AG10803 (cell line): ENCODE measurements at regions not wholly inside any gene's neighbourhood (a gene's known extent, or its start where the extent isn't known, plus 50 kb on each side); places are given as distances from the start of the nearest gene placed in this dataset.
"Not testable (repeated sequence)": the region's sequence is repeated elsewhere in the genome, so short reads cannot be mapped to it uniquely, and the experiment has no call there.

ENCODE experiments used
- DNase-seq: peaks from one replicate; pipeline ENCODE4 v3.0.0; 2010; ENCODE audit warnings: low read depth
- H3K4me3 ChIP-seq: 2 replicates; pipeline ENCODE4 v1.5.1; 2011; ENCODE audit warnings: mild to moderate bottlenecking, low read length, control low read depth
- TF ChIP-seq, protein P1 (sequence below): conservative IDR thresholded peaks from 2 replicates; pipeline ENCODE4 v1.5.1; 2011; ENCODE audit warnings: mild to moderate bottlenecking, low read length, control low read depth, inconsistent platforms

DNA sequence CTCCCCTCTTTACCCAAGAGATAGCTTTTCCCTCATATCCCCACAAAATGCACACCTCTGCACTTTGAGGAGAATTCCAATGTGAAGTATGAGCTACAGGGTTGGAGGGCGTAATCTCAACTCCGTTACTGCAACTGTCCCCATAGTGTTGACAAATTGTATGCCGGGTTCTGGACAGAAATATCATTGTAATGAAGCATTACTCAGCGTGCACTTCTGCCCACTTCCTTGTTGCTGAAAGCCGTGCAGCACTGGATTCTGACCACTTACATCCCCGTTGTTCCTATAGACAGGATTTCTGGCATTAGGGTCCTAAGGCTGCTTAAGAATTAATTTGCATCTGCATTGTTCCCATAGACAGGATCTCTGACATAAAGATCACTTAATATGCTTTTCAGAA, 205.6 kb downstream of the RHOU start:
- TF ChIP-seq, protein P1, sequence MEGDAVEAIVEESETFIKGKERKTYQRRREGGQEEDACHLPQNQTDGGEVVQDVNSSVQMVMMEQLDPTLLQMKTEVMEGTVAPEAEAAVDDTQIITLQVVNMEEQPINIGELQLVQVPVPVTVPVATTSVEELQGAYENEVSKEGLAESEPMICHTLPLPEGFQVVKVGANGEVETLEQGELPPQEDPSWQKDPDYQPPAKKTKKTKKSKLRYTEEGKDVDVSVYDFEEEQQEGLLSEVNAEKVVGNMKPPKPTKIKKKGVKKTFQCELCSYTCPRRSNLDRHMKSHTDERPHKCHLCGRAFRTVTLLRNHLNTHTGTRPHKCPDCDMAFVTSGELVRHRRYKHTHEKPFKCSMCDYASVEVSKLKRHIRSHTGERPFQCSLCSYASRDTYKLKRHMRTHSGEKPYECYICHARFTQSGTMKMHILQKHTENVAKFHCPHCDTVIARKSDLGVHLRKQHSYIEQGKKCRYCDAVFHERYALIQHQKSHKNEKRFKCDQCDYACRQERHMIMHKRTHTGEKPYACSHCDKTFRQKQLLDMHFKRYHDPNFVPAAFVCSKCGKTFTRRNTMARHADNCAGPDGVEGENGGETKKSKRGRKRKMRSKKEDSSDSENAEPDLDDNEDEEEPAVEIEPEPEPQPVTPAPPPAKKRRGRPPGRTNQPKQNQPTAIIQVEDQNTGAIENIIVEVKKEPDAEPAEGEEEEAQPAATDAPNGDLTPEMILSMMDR: no peak
- no peak for DNase-seq
- H3K4me3 ChIP-seq: no peak overlapping the region

DNA sequence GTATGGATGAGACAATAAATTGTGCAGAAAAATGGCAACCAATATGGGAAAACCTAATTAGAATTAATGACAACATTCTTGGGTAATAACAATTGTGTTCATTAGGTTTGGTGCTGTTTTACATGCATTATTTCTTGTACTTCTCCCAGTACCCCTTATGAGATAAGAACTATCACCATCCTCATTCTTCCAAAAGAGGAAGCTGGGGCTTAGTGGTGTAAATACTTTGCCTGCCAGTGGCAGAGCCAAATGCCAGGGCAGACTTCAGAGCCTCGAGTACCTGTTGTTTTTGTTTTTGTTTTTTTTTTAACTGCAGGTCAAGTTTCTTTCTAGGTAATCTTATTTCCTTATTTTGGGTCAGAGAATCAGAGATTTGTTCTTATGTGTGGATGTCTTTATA, 206.4 kb downstream of the RHOU start:
- TF ChIP-seq, protein P1: no peak
- H3K4me3 ChIP-seq: no peak overlapping the region
- no peak for DNase-seq

DNA sequence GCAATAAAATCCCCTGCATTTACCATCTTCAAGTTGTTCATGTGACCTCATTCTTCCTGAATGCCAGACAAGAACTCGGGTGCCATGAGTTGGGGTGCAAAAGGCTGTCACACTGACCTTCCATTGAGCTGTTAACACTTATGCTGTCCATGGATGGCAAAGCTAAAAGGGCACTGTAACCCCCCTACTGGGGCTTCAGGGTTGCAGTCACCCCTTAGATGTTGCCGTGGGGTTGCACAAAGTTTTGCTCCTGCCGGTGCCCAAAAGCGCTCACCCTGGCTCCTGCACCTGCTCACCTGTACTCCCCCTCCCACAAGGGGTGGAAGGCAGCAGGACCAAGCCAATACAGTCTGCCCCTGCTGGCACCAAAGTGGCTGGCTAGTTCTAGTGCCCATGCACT, 208.2 kb downstream of the RHOU start:
- H3K4me3 ChIP-seq: no peak overlapping the region
- no peak for DNase-seq
- TF ChIP-seq, protein P1: no peak

DNA sequence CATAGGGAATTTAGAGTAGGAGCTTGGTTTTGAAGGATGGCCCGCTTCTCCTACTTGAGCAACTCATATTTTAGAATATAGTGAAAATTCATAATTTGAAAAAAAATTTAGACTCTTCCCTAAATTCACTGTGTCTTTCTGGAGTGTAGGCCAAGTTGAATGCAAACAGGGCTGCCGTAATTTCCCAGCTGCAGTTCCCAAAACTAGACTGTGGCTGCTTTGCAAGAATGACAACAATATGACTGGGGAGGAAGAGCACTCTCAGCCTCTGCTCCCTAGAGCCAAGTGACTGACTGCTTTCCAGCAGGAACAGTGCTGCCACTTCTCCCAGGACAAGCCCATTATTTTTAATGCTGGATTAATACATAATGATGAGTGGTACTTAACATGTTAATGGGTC, 209.0 kb downstream of the RHOU start:
- no peak for DNase-seq
- TF ChIP-seq, protein P1: no peak
- no peak overlapping the region for H3K4me3 ChIP-seq

DNA sequence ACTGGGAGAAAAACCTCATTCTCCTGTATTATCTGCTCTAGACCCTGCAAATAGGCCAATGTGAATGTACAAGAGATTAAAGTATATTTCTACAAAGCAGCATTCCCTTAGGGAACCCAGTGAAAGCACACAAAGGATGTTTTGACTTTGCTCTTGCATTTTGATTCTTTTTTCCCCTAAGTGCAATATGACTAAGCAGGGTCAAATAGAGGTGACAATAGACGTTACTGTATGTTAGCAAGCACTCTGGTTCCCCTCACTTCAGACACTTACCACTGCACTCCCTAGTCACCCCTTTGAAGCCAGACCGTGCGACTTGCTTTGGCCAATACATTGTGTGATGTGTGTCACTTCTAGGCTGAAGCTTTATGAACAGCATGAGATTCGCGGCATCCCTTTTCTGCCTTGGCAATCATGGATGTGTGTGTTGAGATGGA, 209.7 kb downstream of the RHOU start:
- TF ChIP-seq, protein P1: no peak
- no peak overlapping the region for H3K4me3 ChIP-seq
- DNase-seq: peak; percentile 3

DNA sequence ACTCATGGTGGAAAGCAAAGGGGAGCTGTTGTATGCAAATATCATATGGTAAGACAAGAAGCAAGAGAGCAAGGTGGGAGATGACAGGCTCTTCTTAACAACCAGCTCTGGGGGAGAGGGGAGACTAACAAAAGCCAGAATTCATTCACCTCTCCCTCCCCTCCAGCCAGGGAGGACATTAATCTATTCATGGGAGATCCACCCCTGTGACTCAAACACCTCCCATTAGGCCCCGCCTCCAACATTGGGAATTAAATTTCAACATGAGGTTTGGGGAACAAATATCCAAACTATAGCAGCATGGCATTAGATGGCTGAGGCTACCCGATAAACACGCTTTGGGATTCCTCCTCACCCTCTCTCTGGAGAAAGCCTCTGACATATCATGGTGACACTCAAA, 210.6 kb downstream of the RHOU start:
- no peak for DNase-seq
- TF ChIP-seq, protein P1: no peak
- no peak overlapping the region for H3K4me3 ChIP-seq

DNA sequence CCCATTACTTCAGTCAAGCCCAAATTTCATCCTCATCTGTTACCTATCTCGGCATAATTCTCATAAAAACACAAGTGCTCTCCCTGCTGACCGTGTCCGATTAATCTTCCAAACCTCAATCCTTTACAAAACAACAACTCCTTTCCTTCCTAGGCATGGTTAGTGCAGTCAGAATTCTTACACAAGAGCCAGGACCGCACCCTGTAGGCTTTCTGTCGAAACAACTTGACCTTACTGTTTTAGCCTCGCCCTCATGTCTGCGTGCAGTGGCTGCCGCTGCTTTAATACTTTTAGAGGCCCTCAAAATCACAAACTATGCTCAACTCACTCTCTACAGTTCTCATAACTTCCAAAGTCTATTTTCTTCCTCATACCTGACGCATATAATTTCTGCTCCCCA, 214.3 kb downstream of the RHOU start:
- DNase-seq, H3K4me3 ChIP-seq: not testable (repeated sequence)

DNA sequence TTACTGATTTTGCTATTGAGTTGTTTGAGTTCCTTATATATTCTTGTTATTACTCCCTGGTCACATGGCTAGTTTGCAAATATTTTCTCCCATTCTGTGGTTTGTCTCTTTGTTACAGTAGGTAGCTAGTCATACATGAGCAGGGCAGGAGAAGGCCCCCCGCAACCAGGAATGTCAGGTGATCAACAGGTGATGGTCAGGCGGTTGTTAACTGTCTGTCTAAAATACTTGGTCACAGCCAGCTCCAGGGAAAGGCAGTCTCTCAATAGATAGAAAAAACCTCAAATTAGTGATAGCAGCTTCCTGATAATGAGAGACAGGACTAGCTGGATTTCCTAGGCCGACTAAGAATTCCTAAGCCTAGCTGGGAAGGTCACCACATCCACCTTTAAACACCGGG, 217.9 kb downstream of the RHOU start:
- no peak for DNase-seq
- TF ChIP-seq, protein P1: no peak

DNA sequence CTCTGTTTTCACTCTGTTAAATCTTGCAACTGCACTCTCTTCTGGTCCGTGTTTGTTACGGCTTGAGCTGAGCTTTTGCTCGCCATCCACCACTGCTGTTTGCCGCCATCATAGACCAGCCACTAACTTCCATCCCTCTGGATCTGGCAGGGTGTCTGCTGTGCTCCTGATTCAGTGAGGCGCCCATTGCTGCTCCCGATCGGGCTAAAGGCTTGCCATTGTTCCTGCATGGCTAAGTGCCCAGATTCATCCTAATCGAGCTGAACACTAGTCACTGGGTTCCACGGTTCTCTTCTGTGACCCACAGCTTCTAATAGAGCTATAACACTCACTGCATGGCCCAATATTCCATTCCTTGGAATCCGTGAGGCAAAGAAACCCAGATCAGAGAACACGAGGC, 218.5 kb downstream of the RHOU start:
- DNase-seq, H3K4me3 ChIP-seq: not testable (repeated sequence)

More for the DNA sequence above, 217.9 kb downstream of the RHOU start:
- H3K4me3 ChIP-seq: no peak overlapping the region
